ENCODE measurements at regions not wholly inside any gene's neighbourhood (a gene's known extent, or its start where the extent isn't known, plus 50 kb on each side); places are given as distances from the start of the nearest gene placed in this dataset.

DNA sequence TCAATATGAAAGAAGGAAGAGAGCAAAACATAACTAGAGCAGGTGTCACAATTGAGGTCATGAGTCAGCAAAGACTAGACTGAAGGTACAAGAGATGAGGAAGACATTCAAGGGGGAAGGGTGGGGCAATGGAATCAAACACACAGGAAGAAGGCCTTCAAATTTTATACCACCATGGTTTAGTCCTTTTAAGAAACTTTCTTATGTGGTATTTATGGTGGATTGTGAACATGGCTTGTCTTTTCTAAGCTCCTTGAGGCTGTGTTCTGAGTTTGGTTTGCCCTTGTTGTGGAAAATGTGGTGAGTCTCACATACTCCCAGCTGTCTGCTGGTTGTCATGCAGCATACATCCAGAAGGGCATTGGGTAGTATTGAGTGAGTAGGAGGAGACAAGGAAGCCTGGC lies 62.1 kb downstream of the NABP1 start:
- TF ChIP-seq, protein P1, sequence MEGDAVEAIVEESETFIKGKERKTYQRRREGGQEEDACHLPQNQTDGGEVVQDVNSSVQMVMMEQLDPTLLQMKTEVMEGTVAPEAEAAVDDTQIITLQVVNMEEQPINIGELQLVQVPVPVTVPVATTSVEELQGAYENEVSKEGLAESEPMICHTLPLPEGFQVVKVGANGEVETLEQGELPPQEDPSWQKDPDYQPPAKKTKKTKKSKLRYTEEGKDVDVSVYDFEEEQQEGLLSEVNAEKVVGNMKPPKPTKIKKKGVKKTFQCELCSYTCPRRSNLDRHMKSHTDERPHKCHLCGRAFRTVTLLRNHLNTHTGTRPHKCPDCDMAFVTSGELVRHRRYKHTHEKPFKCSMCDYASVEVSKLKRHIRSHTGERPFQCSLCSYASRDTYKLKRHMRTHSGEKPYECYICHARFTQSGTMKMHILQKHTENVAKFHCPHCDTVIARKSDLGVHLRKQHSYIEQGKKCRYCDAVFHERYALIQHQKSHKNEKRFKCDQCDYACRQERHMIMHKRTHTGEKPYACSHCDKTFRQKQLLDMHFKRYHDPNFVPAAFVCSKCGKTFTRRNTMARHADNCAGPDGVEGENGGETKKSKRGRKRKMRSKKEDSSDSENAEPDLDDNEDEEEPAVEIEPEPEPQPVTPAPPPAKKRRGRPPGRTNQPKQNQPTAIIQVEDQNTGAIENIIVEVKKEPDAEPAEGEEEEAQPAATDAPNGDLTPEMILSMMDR (IDR thresholded peaks at IDR 0.05), result no peak
- no peak for TF ChIP-seq POLR2A (IDR thresholded peaks at IDR 0.05)
